Right cardiac atrium (tissue), 5 donors: ENCODE measurements at regions not wholly inside any gene's neighbourhood (a gene's known extent, or its start where the extent isn't known, plus 50 kb on each side); places are given as distances from the start of the nearest gene placed in this dataset.

Source experiments
- ATAC-seq, 2 donors: fragments of 200-7000 bp; cut with Tn5 transposase; one replicate each; pipeline versions ENCODE4 v1.8.0 to v1.9.1; 2020; ENCODE audit warnings: moderate library complexity in 2 of 2, mild to moderate bottlenecking in 1 of 2
- DNase-seq, 3 donors: peaks; one replicate each; pipeline ENCODE4 v3.0.0-alpha.2; 2020
- H3K27ac ChIP-seq: one replicate; pipeline ENCODE4 v1.5.1; 2013; ENCODE audit warnings: mild to moderate bottlenecking, low read length, control low read depth, moderate library complexity
- H3K27me3 ChIP-seq: one replicate; pipeline ENCODE4 v1.6.1; 2013; ENCODE audit not compliant: control insufficient read depth, insufficient read depth
- H3K4me1 ChIP-seq: one replicate; pipeline ENCODE4 v1.6.1; 2013; ENCODE audit warnings: low read length; ENCODE audit not compliant: control insufficient read depth, insufficient read depth
- H3K4me3 ChIP-seq: one replicate; pipeline ENCODE4 v1.5.1; 2013; ENCODE audit warnings: low read length, control low read depth
- H3K9me3 ChIP-seq: one replicate; pipeline ENCODE4 v1.6.1; 2013; ENCODE audit warnings: low read length; ENCODE audit not compliant: control insufficient read depth
- WGBS: extraction: QIAGEN DNeasy Blood & Tissue Kit; methylation state at CpG from one replicate; pipeline ENCODE4 v1.1.7; 2013; 5-methylcytosine and 5-hydroxymethylcytosine counted together
- intact Hi-C, 4 donors: fragments of 100-400 bp; cut with DNase I; formaldehyde crosslinking; loops; one replicate each; pipeline versions ENCODE4 v1.11.0 to v1.14.0; 2022 to 2023
- donor health status: healthy with polysubstance abuse.
- donor health status: DM: no; HTN: yes; CAD: no.
- donor health status: DM: no; HTN: no; CAD: no.
- donor health status: DM: no; HTN: yes; CAD: no; lungs with severe emphysema.
- donor health status: DM: yes; HTN: yes; CAD: no.

- Histone ChIP-seq H3K27ac (no peak overlapping the region), H3K9me3 (no peaks in the 10 kb centered on the region), H3K4me3 (no peak overlapping the region), H3K27me3 (no peaks in the 10 kb centered on the region), H3K4me1 (no peaks in the 10 kb centered on the region)
- 95% methylated on average over 4 of the region's 4 CpGs for WGBS
- intact Hi-C loops = no loop called here
- no peak for ATAC-seq
- DNase-seq = no peak
Observed at GRCh38 chr19:28608292-28608691, 604.7 kb downstream of the UQCRFS1 start.

- WGBS = 94% methylated on average over 14 of the region's 14 CpGs
- ATAC-seq (no peak), DNase-seq (no peak)
- Histone ChIP-seq H3K9me3 (no peaks in the 10 kb centered on the region), H3K4me1 (no peaks in the 10 kb centered on the region), H3K27ac (no peak overlapping the region), H3K27me3 (no peaks in the 10 kb centered on the region), H3K4me3 (no peak overlapping the region)
- intact Hi-C loops = no loop called here
Observed at GRCh38 chr19:28607066-28607583, 605.8 kb downstream of the UQCRFS1 start.

GRCh38 chr19:28606269-28607032, 606.5 kb downstream of the UQCRFS1 start:
- Histone ChIP-seq H3K4me1 (no peaks in the 10 kb centered on the region), H3K4me3 (no peak overlapping the region), H3K9me3 (no peaks in the 10 kb centered on the region), H3K27me3 (no peaks in the 10 kb centered on the region), H3K27ac (no peak overlapping the region)
- WGBS = 84% methylated on average over 14 of the region's 14 CpGs
- no peak for DNase-seq
- ATAC-seq = no peak
- intact Hi-C loops = no loop called here

GRCh38 chr19:28605501-28606268, 607.3 kb downstream of the UQCRFS1 start:
- 66% methylated on average over 8 of the region's 8 CpGs for WGBS
- H3K4me1 ChIP-seq = no peaks in the 10 kb centered on the region
- no peaks in the 10 kb centered on the region for H3K9me3 ChIP-seq
- ATAC-seq (no peak), DNase-seq (no peak)
- no peak overlapping the region for H3K4me3 ChIP-seq
- H3K27ac ChIP-seq = no peak overlapping the region
- no peaks in the 10 kb centered on the region for H3K27me3 ChIP-seq
- intact Hi-C loops = no loop called here

GRCh38 chr19:28603453-28603852, 609.5 kb downstream of the UQCRFS1 start:
- ATAC-seq (no peak), DNase-seq (no peak)
- no peaks in the 10 kb centered on the region for H3K9me3 ChIP-seq
- H3K27ac ChIP-seq = no peak overlapping the region
- intact Hi-C loops = no loop called here
- H3K27me3 ChIP-seq = no peaks in the 10 kb centered on the region
- H3K4me1 ChIP-seq = no peaks in the 10 kb centered on the region
- WGBS = 93% methylated on average over 2 of the region's 2 CpGs
- no peak overlapping the region for H3K4me3 ChIP-seq

GRCh38 chr19:28602675-28603298, 610.2 kb downstream of the UQCRFS1 start:
- no peak overlapping the region for H3K4me3 ChIP-seq
- no peaks in the 10 kb centered on the region for H3K9me3 ChIP-seq
- ATAC-seq (no peak), DNase-seq (no peak)
- H3K27ac ChIP-seq = no peak overlapping the region
- no peaks in the 10 kb centered on the region for H3K4me1 ChIP-seq
- no peaks in the 10 kb centered on the region for H3K27me3 ChIP-seq
- intact Hi-C loops = no loop called here
- 69% methylated on average over 9 of the region's 9 CpGs for WGBS

- 76% methylated on average over 10 of the region's 10 CpGs for WGBS
- H3K27ac ChIP-seq = no peak overlapping the region
- H3K4me3 ChIP-seq = no peak overlapping the region
- DNase-seq (no peak), ATAC-seq (no peak)
- no peaks in the 10 kb centered on the region for H3K9me3 ChIP-seq
- H3K27me3 ChIP-seq = no peaks in the 10 kb centered on the region
- intact Hi-C loops = no loop called here
- no peaks in the 10 kb centered on the region for H3K4me1 ChIP-seq
Observed at GRCh38 chr19:28601723-28602440, 611.1 kb downstream of the UQCRFS1 start.

GRCh38 chr19:28598861-28599260, 614.1 kb downstream of the UQCRFS1 start:
- Histone ChIP-seq H3K27ac (no peak overlapping the region), H3K9me3 (no peaks in the 10 kb centered on the region), H3K4me3 (no peak overlapping the region), H3K4me1 (no peaks in the 10 kb centered on the region), H3K27me3 (no peaks in the 10 kb centered on the region)
- ATAC-seq (no peak), DNase-seq (no peak)
- 61% methylated on average over 3 of the region's 3 CpGs for WGBS
- intact Hi-C loops = no loop called here

GRCh38 chr19:28596561-28597071, 616.3 kb downstream of the UQCRFS1 start:
- Histone ChIP-seq H3K27me3 (no peaks in the 10 kb centered on the region), H3K27ac (no peak overlapping the region), H3K4me1 (no peaks in the 10 kb centered on the region), H3K4me3 (no peak overlapping the region), H3K9me3 (no peaks in the 10 kb centered on the region)
- intact Hi-C loops = no loop called here
- DNase-seq = no peak
- no peak for ATAC-seq
- WGBS = 80% methylated on average over 12 of the region's 12 CpGs

GRCh38 chr19:28595722-28596480, 617.0 kb downstream of the UQCRFS1 start:
- Histone ChIP-seq H3K9me3 (no peaks in the 10 kb centered on the region), H3K27ac (no peak overlapping the region), H3K4me3 (no peak overlapping the region), H3K27me3 (no peaks in the 10 kb centered on the region), H3K4me1 (no peaks in the 10 kb centered on the region)
- intact Hi-C loops = no loop called here
- ATAC-seq = no peak
- 77% methylated on average over 4 of the region's 4 CpGs for WGBS
- DNase-seq = no peak
